C4-2B (cell line): ENCODE measurements at regions not wholly inside any gene's neighbourhood (a gene's known extent, or its start where the extent isn't known, plus 50 kb on each side); places are given as distances from the start of the nearest gene placed in this dataset.

Source experiments
- CTCF ChIP-seq: fragments of 450-650 bp; conservative IDR thresholded peaks from 2 replicates; pipeline ENCODE4 v1.5.1; 2017; ENCODE audit warnings: mild to moderate bottlenecking
- ZFX ChIP-seq: fragments of 450-650 bp; IDR thresholded peaks from 2 replicates; pipeline ENCODE4 v1.6.1; 2017

- TF ChIP-seq CTCF (no peak), ZFX (no peak)
These were observed 59.9 kb downstream of the TRIML1 start for GRCh38 chr4:188198982-188199792.
